Urothelium cell line (cell line): ENCODE measurements at regions not wholly inside any gene's neighbourhood (a gene's known extent, or its start where the extent isn't known, plus 50 kb on each side); places are given as distances from the start of the nearest gene placed in this dataset.
"Not testable (repeated sequence)": the region's sequence is repeated elsewhere in the genome, so short reads cannot be mapped to it uniquely, and the experiment has no call there.

Experiments
- DNase-seq: peaks from one replicate; pipeline ENCODE4 v3.0.0; 2011; ENCODE audit warnings: low spot score, mixed read lengths
- FAIRE-seq: peaks from 2 replicates; lab custom pipeline; 2011; peaks lifted over from hg19 to GRCh38; lab: Jason Lieb, UNC

DNA sequence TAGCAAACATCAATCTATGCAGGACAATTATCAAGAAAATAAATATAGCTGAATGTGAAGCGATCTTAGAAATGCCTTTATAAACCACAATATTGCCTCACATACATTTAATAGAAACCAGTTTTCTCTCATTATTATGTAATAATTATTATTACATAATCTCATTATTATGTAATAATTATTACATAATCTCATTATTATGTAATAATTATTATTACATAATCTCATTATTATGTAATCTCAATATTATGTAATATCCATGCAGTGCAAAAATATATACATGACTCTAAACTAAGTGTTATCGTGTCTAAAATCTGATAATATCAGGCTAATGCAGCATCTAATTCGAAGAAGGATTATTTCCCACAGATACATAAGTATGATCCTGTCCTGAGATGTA is 563.9 kb upstream of the SEMA6A start:
- no peak for FAIRE-seq

DNA sequence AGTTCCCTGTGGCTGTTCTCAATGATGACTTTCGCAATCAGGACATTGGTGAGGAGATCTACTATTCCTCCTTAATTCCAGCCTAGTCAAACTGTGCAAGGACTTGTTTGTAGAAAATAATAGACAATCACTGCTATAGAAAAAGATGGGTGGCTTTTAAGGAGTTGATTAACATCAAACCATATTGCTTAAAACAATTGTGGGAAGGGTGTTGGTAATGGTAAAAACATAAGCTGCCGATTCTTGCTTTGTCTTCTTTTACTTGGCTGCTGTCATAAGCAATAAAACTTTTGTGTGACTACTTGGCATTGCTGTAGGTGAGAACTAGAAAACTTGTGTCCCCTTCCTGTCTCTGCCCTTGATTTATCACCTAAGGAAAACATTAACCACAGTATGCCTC is 561.2 kb upstream of the SEMA6A start:
- FAIRE-seq, result no peak

More for the DNA sequence above, 563.9 kb upstream of the SEMA6A start:
- DNase-seq, result no peak

DNA sequence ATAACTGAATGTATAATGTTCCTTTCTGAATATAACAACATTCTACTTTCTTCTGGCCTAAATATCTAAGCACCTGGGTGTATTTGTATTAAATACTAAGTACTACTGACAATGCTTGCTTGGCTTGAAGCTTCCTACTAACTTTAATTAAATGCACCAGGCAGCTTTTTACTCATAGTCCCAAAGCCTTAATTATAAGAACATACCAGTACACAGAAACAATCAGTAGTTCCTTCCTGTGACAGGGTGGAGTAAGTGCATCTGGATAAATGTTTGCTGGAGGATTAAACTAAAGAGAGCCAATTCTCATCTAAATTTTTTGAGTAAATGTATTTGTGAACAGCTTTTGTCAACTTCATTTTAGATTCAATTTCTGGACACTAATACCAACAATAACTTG is 558.6 kb upstream of the SEMA6A start:
- no peak for FAIRE-seq
- no peak for DNase-seq

More for the DNA sequence above, 561.2 kb upstream of the SEMA6A start:
- DNase-seq, result no peak

DNA sequence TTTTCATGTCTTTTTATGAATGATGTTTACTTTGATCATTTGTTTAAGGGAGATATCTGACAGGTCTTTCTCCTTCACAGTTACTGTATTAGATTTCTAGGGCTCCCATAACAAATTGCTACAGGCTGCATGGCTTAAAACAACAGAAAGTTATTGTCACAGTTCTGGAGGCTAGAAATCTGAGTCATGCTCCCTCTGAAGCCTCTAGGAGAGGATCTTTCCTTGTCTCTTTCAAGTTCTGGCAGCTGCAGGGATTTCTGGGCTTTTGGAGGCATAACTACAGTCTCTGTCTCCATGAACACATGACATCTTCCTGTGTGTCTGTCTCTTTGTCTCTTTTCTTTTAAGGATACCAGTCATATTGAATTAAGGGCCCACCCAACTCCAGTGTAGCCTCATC is 557.3 kb upstream of the SEMA6A start:
- FAIRE-seq (no peak), DNase-seq (no peak)

DNA sequence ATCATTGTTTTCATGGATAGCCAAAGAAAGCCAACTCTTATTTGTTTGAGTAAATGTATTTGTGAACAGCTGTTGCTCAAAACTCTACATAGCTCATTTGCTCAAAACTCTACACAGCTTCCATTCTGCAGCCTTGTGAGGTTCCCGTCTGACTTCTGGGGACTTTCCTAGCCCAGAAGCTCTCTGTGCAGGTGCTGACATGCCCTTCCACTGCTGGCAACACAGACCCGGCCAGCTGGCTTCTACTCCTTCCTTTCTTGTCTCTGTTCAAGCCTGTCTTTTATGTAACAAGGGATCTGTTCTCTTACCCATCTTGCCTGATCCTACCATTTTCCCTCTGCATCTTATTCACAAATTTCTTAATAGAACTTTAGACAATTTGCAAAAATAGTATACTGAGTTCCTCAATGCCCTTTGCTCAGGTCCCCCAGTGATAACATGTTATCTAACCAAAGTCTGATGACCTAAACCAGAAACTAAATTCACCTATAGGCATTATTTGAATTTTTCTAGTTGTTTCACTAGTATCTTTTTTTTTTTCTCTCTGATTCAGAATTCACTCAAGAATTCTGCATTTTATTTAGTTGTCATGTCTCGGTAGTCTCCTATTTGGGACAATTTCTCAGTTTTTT is 556.5 kb upstream of the SEMA6A start:
- FAIRE-seq (no peak), DNase-seq (no peak)

DNA sequence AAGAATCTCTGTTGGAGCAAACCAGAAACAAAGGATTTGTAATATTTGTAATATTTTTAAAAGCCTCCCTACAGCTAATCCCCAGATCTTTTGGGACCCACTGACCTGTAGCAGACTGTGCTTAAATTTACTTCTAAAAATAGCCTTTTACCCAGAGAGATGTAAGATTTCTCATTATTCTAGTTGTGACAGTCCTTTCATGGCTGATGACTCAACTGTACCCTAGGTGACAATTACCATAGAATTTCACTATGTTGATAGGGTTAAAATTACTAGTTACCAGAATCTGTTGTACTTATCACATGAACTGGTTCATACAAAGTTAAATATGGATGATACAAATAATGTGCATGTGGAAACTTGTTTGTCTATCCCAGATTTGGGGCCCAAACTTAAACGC is 543.9 kb upstream of the SEMA6A start:
- DNase-seq, result no peak
- no peak for FAIRE-seq

DNA sequence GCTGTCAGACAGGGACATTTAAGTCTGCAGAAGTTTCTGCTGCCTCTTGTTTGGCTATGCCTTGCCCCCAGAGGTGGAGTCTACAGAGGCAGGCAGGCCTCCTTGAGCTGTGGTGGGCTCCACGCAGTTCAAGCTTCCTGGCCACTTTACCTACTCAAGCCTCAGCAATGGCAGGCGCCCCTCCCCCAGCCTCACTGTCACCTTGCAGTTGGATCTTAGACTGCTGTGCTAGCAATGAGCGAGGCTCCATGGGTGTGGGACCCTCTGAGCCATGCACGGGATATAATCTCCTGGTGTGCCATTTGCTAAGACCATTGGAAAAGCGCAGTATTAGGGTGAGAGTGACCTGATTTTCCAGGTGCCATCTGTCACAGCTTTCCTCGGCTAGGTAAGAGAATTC is 542.7 kb upstream of the SEMA6A start:
- not testable (repeated sequence) for FAIRE-seq, DNase-seq

DNA sequence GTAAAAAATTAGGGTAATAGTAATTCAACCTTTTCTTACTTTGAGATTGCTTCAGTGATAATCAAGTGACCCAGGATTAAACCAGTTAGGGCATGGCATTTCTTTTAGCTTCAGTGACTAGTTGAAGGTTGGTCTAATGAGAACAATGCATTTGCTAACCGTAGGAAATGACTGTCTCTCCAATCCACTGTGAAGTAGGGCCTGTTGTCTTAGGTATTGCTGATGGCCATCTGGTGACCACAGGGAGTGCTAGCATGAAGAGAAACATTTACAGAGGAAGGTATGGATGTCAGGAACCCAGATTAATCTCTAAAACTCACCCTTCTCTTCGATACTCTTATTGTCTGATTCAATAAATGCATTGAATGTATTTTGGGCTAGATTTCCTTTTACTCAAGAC is 535.9 kb upstream of the SEMA6A start:
- DNase-seq (no peak), FAIRE-seq (no peak)

DNA sequence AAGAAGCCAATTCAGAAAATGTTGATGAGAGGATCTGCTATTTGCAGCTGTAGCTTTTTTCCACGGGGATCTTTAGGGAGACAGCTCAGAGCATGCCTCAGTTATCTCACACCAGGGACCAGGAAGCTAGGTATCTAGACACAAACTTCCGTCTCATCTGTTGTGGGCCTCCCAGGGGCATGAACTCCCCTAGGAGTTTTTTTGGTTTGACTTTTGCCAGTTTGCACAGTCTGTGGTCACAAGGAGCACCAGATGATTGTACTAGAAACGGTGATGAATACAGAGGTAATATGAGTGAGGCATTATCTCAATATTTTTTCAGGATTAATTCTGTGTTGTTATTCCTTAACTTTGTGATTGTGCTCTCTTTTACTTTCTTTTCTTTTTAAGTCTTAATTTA is 533.2 kb upstream of the SEMA6A start:
- no peak for FAIRE-seq
- DNase-seq, result no peak

DNA sequence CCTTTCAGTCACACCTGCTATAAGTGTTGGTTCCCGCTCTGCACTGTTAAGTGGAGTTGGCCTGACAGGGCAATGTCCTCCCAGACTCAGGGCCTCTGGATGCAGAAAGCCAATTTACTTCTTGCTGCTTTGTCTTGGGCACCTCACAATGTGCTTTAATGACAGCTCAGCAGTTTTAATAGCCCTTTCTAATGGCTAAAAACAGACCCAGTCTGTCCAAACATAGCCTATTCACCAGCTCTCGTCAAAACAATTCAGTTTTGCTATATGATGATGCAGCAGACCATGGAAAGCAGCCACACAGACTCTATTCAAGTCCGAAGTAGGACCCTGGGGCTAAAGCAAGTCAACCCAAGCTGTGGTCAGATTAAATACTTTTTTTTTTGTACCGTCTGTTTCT is 529.1 kb upstream of the SEMA6A start:
- DNase-seq (no peak), FAIRE-seq (no peak)

DNA sequence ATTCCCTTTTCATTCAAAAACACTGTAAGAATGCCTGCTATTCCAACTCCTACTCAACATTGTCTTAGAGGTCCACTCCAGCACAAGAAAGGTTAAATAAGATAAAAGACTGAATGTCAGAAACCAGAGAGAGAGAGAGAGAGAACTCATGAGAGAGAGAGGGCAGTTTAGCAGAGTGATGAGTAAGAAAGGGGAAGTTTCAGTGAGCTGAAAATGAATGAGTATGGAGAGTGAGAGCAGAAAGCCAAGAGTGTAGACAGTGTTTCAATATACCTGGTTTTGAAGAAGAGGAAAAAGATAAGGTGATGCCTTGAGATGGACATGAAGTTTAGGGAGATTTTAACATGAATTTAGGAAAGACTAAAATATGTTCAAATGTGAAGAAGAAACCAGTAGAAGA is 528.0 kb upstream of the SEMA6A start:
- DNase-seq (no peak), FAIRE-seq (no peak)

DNA sequence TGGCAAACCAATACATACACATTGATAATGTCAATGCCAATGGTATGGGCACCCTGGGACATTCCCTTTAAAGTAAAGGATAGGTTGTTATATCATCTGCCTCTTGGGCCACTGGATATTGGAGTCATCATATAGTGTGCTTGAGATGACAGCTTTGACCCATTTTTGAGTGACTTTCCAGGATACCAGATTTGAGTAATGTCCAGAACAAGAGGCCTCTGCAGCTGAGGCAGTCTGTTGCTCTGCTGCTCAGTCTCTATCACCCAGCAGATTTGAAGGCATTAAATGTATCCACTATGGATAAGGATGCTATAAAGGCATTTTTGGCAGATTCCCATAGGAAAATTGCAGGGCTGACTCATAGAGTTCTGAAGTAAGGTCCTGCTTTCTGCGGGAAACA is 525.6 kb upstream of the SEMA6A start:
- no peak for DNase-seq
- FAIRE-seq, result peak; percentile 53

DNA sequence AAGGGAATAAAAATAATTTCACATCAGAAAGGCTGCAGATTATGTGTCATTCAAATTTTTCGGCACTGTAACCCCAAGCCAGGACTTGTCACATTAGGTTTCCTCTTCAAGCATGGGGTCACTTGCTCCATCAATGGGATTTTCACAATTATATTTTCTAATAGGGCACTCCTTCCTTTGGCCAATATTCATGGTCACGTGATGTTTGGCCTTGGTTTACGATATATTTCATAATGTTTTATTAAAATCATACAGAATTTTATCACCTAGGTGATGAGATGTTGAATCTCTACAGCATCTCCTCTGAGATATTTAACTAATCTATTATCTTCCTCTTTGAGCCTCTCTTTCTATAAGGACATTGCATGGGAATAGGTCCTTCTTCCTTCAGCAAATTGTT is 523.5 kb upstream of the SEMA6A start:
- DNase-seq (no peak), FAIRE-seq (no peak)

DNA sequence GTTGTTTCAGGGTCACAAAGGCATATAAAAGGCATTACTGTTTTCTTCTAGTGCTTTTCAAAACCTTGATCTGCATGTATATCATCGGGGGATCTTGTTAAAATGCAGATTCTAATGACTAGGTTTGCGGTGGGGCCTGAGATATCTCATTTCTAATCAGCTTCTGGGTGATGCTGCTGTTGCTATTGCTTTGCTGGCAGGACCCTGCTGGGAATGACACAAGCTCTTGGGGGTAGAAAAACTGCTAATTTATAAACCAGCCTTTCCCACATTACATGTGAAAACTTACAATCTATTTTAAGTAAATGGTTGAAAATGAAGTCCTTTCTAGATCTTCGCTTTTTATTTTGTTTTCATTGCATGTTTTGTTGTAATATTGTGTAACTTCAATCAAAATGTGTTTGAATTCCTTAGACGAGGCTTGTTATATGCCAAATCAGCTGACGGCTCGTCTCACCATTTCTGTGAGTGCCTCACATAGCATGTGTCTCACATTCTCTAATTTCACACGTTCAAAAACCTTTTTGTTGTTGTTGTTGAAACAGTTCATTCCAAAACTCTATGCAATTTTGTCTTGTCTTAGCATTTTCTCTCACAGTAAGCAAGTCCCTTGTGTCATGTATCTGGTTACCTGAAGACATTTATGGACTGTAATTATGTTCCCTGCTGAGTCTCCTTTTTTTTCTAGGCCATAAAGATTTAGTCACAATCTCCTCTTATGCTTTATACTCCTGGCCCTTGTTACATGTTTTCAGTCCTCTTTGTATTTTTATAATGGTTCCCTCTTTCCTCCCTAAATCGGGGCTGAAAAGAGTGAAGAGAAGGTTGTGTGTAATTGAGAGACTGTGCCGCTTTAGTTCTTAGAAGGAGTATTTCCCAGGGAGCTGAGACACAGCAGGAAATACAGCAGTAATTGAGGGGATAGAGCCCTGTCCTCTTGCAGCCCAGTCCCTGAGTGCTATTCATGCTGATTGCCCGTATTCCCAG is 521.0 kb upstream of the SEMA6A start:
- DNase-seq, result no peak
- FAIRE-seq, result no peak

DNA sequence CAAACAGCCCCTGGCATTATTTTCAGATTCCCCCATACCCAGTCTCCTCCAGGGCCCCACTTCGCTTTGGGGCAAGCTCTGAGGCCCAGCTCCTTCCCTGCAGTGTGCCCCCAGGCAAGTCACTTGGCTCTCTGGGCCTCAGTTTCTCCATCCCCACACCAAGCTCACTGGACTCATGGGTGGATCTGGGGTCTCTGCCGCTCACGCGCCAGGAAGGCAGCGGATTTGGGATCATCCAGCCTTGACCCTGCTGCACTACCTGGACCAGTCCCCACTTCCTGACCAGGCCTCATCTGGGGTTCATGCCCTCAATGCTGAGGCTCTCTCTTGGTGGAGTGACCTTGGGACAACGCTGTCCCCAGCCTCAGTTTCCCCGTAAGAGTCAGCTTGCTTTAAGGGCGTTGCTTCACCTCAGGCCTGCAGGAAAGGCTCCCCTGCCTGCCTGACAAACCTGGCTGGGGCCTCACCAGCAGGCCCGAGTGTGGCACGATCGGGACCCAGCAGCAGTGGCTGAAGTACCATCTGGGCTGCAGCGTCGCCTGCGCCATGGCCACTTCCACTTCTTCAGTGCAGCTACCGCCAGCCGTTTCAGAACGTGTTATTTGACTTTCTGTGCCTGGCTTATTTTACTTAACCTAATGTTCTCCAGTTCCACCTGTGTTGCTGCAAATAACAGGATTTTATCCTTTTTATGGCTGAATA is 519.6 kb upstream of the SEMA6A start:
- DNase-seq (no peak), FAIRE-seq (no peak)

DNA sequence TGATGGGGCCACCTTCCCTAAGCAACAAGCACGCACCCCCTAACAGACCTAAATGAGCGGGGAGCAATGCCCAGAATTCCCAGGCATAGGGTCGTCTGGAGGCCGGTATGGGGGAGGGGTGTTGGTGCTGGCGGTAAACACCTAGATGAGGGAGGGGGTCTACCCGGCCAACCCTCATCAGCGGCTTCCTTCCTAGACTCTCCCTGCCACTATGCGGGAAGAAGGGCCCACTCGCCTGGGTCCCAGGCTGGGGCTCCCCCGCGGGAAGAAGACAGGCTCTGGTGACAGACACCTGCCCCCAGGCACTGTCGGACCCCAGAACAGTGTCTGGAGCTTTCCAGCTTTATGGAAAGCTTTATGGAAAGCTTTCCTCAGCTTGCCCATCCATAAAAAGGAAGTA is 519.0 kb upstream of the SEMA6A start:
- no peak for FAIRE-seq
- DNase-seq, result no peak

DNA sequence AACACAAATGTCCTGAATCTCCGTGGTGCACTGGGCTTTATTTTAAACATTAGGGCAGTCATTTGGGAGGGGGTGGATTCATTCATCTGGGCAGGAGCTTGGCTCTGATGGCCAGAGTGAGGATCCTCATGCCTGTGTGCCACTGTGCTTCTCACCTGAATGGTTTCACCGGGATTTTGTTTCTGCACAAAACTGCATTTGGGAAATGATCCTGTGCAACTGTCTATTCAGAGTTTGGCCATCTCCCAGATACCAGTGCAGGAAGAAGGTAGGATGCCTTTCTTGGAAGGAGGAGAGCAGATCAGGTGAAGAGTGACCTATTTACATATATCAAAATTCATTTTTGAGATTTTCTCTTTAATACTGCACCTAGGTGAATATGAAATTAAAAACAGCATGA is 514.4 kb upstream of the SEMA6A start:
- no peak for FAIRE-seq
- no peak for DNase-seq

DNA sequence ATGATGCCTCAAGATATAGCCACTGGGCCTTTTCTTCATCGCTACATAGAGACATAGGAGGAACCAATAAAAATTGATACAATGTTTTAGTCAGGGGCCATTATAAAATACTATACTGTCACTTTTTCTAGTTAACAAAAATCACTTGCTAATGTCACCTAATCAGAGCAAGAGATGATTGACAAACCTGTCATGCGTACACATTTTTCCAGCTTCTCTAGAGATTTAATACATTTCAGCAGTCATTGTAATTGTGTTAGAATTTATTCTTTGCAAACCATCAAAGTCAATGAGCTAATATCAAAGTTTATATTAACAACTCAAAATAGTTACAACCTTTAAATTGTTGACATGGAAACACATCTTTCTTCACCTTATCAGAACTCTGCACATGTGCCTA is 513.6 kb upstream of the SEMA6A start:
- FAIRE-seq (no peak), DNase-seq (no peak)

DNA sequence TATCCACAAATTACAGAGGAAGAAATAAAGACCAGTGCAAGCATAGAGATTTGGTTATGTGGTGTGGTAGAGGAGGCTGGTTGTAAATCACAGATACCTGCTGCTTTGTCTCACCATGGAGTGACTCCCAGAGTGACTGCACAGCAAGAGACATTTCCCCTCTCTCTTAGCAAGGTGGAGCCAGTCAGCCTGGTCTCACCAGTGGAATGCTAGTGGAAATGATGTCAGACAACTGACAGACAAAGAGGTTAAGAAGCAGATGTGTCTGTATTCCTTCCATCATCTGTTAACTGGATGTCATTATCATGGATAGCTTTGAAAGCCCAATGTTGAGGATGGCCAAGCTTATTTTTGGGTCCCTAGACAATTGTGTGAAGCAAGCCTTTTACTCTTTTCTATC is 509.4 kb upstream of the SEMA6A start:
- FAIRE-seq (no peak), DNase-seq (no peak)

DNA sequence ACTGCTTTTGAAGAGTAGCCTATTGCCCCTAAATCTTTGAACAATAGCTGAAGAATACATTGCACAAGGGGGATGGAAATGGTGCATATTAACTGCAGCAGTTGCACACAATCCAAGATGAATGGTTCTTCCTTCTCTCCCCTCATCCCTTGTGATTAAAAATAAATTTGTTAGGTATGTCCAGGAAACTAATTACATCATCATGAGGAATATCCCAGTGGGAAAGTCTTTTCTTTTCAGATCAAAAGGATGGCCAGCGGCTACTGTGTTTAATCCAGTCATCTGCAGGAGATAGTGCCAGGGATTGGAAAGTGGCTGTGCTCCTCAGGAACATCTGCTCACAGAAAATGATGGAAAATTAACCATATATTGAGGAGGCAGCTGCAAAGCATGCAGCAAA is 508.4 kb upstream of the SEMA6A start:
- DNase-seq (no peak), FAIRE-seq (no peak)

DNA sequence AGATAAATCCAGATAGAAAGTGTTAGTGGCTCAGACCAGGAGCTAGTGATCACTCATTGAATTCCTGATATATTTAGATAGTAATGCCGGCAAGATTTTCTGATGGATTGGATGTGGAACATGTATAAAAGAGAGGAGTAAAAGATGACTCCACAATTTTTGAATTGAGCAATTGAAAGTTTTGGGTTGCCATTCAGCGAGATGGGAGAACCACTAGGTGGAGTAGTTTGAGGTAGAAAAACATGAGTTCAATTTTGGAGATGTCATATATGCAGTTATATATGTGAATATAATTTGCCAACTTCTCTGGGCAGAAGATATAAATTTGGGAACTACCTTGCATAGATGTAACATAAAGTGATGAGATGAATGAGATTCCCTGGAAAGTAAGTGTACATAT is 502.5 kb upstream of the SEMA6A start:
- no peak for FAIRE-seq

DNA sequence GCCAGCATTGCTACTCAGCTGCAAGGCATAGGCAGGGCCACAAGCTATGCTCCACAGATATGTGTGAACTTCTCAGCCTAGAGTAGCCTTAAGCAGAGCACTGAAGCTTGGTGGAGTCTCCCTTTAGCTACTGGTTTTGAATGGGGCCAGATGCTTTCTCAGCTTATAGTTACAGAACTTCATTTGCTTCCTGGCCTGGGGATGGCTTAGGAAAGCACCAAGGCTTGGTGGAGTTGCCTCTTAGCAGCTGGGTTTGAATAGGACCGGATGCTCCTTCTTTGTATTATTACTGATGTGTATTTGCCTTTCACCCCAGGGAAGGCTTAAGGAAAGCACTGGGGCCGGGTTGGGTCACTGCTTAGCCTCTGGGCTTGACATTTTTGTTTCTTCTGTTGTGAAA is 497.8 kb upstream of the SEMA6A start:
- FAIRE-seq (no peak), DNase-seq (no peak)

More for the DNA sequence above, 502.5 kb upstream of the SEMA6A start:
- no peak for DNase-seq
